IMR-90 (cell line): ENCODE measurements at regions not wholly inside any gene's neighbourhood (a gene's known extent, or its start where the extent isn't known, plus 50 kb on each side); places are given as distances from the start of the nearest gene placed in this dataset.

ENCODE experiments used
- CEBPB ChIP-seq: IDR thresholded peaks from 2 replicates; pipeline ENCODE4 v1.6.1; 2012; ENCODE audit warnings: low read depth, low read length, improper control_type of control experiment
- CTCF ChIP-seq: conservative IDR thresholded peaks from 2 replicates; pipeline ENCODE4 v1.5.1; 2012; ENCODE audit warnings: mild to moderate bottlenecking, low read depth, low read length, improper control_type of control experiment
- POLR2A ChIP-seq: IDR thresholded peaks from 2 replicates; pipeline ENCODE4 v1.6.1; 2012; ENCODE audit warnings: mild to moderate bottlenecking, low read depth, low read length
- RAD21 ChIP-seq: IDR thresholded peaks from 2 replicates; pipeline ENCODE4 v1.6.1; 2012; ENCODE audit warnings: low read length, improper control_type of control experiment
- RFX5 ChIP-seq: IDR thresholded peaks from 2 replicates; pipeline ENCODE4 v1.8.0; 2012; ENCODE audit warnings: low read depth, mild to moderate bottlenecking, low read length, moderate library complexity
- USF2 ChIP-seq: fragments of 150-350 bp; IDR thresholded peaks from 2 replicates; pipeline ENCODE4 v1.6.1; 2017; ENCODE audit warnings: mild to moderate bottlenecking, antibody characterized with exemption, low read length, low read depth

GRCh38 chr21:34242973-34243372 lies 120.8 kb upstream of the KCNE2 start:
- TF ChIP-seq CTCF = no peak
- TF ChIP-seq POLR2A = no peak
- no peak for TF ChIP-seq RFX5
- TF ChIP-seq CEBPB = no peak
- TF ChIP-seq RAD21 = no peak
- TF ChIP-seq USF2 = no peak
